ENCODE measurements at regions not wholly inside any gene's neighbourhood (a gene's known extent, or its start where the extent isn't known, plus 50 kb on each side); places are given as distances from the start of the nearest gene placed in this dataset.

GRCh38 chr1:56418151-56418631, 161.2 kb downstream of the PLPP3 start:
- DNase-seq (ENCODE audit: low read depth in 2 of 2): no peak

DNA sequence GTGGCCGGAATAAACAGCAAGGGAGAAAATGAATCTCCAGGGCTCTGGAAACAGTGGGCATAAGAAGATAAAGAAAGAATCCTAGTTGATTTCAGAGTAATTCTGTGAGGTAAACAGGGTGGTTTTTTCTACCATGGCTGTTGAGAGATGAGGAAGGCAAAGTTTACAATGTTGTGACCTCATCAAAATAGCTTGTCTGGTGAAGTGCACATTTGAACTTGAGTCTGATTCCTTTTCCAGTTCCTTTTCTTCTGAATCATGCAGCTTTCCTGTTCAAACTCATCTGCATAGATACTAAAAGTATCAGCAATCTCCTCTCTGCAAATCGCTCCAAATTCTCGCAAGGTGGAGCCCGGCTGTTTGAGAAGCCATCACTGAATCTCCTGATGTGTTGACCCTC, 161.7 kb downstream of the PLPP3 start:
- DNase-seq (ENCODE audit: low read depth in 2 of 2): no peak

GRCh38 chr1:56416495-56416894, 162.9 kb downstream of the PLPP3 start:
- DNase-seq (ENCODE audit: low read depth in 2 of 2): no peak

GRCh38 chr1:56415720-56416119, 163.6 kb downstream of the PLPP3 start:
- no peak for DNase-seq (ENCODE audit: low read depth in 2 of 2)

- no peak for DNase-seq (ENCODE audit: low read depth in 2 of 2)
These were observed 164.1 kb downstream of the PLPP3 start for GRCh38 chr1:56415258-56415657.

GRCh38 chr1:56414728-56415224, 164.6 kb downstream of the PLPP3 start:
- DNase-seq (ENCODE audit: low read depth in 2 of 2): no peak

DNA sequence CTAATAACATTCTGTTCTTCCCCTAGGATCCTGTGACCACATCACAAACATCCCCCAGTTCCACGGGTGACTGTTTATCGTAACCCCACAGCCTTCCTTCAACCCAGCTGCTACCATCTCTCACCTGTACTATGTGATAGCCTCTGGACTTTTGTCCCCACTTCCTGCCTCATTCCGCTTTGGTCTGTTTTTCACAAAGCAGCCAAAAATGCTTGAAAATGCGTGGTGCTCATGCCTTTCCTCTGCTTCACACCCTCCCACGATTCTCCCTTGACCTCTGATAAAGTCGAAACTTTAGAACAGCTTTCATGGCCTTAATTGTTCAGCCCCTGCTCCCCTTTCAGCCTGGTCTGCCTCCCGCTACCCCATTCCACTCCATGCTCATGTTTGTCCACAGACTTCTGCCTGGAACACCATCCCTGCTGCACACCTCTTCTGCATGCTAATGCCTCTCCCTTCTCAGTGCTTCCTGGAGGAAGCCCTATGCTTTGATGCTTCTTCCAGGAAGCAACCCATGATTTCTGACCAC, 165.6 kb downstream of the PLPP3 start:
- DNase-seq (ENCODE audit: low read depth in 2 of 2): no peak

DNA sequence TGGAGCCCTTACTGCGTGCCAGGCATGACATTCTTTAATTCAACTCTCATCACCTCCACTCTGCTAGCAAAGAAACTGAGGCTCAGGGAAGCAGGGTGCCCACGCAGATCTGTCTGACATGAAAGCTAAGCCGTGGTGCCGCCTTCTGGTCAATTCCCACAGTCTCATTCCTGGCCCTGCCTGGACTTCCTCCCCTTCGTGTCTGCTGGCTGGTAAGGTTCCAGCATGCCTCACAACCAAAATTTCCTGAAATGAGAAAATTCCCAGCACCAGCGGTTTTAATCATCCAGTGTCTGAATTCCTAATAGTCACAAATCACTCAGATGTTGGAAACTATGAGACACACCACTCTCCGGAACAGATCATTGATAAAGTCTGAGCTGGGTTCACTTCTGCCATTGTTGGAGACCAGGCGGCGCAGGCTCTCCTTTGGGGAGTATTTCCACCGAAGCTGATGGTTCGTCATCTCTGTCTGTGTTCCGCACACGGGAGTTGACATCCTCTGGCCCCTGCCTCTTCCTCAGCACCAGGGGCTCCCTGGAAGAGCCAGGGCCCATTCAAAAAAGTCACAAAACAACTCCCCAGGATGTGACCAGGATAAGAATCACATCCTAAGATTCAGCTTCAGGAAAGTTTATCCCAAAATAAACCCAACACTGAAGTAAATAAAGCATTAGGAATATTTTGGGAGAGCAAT, 167.7 kb downstream of the PLPP3 start:
- no peak for DNase-seq (ENCODE audit: low read depth in 2 of 2)

DNA sequence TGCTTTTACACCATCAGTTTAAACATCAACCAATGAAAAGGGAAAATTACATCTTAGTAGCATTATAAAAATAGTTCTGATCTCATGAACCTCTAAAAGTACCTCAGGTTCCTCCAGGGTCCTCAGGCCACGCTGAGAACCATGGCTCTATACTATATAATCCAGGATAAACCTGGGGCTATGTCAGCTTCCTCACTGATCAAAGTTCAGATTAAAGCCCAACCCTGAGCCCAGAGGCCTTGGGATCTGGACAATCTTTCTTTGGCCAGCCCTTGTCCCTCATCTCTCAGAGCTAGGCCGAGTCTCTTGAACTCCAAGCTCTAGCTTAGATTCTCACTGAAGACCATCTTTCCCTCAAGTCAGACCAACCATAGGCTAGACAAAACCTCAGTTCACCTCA, 168.3 kb downstream of the PLPP3 start:
- no peak for DNase-seq (ENCODE audit: low read depth in 2 of 2)

DNA sequence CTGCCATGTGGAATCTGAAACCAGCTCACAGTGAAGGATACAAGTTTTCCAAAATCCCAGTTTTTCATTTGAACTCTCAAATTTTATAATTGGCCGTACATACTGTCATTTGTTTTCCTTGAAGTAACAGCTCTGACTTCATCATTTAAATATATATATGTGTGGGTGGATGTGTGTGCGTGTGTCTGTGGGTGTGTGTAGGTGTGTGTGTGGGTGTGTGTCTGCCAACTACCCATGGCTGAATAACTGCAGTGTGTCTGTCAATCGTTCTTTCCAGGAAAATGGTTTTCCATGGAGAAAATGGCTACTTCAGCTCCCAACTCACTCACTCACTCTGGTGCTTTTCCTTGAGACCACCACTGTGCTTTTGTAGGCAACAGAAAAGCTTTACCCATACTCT, 169.0 kb downstream of the PLPP3 start:
- no peak for DNase-seq (ENCODE audit: low read depth in 2 of 2)

- DNase-seq (ENCODE audit: low read depth in 2 of 2): no peak
These were observed 170.2 kb downstream of the PLPP3 start for GRCh38 chr1:56409112-56409691.

DNA sequence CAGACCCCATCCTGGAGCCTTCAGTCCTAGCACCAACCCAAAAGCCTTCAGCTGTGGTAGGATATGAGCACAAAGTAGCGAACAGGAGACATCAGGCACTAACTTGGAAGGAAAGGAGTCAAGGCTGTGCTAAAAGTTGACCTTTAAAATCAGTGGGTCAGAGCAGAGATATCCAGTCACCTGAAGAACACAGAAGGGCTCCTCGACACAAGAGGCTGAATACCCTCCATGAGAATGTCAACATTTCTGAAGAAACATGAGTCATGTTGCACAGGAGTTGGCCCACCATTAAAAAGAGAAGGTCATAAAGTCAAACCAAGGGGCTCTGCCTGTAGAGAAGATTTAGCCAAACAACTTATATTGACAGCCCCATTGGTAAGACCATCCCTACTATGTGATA, 172.5 kb downstream of the PLPP3 start:
- DNase-seq (ENCODE audit: low read depth in 2 of 2): no peak

DNA sequence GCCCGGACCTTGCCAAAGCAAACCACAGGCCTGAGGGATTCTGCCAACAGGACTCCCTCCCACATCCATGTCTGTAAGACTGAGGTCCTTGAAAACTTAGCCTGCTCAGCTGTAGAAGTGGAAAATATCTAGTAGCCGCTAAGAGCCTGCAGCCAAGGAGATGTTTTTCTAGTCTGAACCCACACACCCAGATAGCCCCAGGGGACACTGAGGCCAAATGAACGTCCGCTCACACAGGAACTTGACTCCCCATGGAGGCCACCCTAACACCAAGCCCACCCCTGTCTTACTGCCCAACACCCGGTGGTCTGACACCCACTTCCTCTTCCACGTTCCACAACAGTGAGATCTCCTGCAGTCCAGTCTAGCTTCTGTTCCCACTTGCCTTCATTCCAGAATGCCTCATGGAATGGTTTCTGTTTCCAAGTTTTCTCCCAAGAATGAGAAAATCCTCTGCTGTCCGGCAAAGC, 174.8 kb downstream of the PLPP3 start:
- no peak for DNase-seq (ENCODE audit: low read depth in 2 of 2)

- no peak for DNase-seq (ENCODE audit: low read depth in 2 of 2)
These were observed 175.3 kb downstream of the PLPP3 start for GRCh38 chr1:56404066-56404465.

GRCh38 chr1:56403321-56403720, 176.0 kb downstream of the PLPP3 start:
- DNase-seq (ENCODE audit: low read depth in 2 of 2): no peak

- DNase-seq (ENCODE audit: low read depth in 2 of 2): no peak
These were observed 178.2 kb downstream of the PLPP3 start for GRCh38 chr1:56401191-56401590.

GRCh38 chr1:56400526-56400925, 178.8 kb downstream of the PLPP3 start:
- DNase-seq (ENCODE audit: low read depth in 2 of 2): no peak

GRCh38 chr1:56399795-56400194, 179.6 kb downstream of the PLPP3 start:
- no peak for DNase-seq (ENCODE audit: low read depth in 2 of 2)

- DNase-seq (ENCODE audit: low read depth in 2 of 2): no peak
These were observed 180.0 kb downstream of the PLPP3 start for GRCh38 chr1:56399326-56399725.

GRCh38 chr1:56397811-56398231, 181.5 kb downstream of the PLPP3 start:
- no peak for DNase-seq (ENCODE audit: low read depth in 2 of 2)

DNA sequence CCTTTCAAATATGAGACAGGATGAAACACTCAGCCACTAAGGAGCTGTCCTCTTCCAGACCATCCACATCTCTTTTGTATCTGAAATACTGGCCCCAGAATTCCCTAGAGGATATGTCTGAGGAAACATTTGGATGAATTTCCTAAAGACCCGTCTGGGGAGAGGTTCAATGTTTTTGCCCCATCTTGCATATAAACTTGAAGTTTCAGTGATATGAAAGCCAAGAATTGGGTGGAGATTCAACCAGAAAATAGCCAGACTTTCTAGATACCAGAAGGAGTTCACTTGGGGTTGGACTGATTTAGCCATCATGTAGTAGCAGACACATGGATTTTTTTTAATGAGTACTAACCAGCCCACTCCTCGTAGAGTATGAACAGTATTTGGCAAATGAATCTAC, 182.0 kb downstream of the PLPP3 start:
- no peak for DNase-seq (ENCODE audit: low read depth in 2 of 2)

DNA sequence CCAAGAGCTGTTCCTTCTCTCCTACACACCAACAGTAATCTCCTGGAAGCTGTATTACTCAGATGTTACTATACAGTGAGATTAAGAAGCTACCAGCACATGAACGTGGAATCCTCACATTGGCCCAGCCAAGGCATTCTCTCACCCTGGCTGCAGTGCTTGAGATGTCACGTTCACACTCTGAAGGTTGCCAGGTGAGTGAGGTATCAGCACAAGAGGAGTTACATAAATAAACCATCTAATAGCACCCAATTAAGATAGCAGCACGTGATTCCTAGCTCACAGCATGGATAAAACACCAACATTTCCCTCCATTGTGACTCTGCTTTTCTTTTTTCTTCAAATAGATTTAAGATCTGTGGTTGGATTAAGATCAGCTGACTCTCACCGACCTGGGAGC, 182.8 kb downstream of the PLPP3 start:
- DNase-seq (ENCODE audit: low read depth in 2 of 2): no peak

DNA sequence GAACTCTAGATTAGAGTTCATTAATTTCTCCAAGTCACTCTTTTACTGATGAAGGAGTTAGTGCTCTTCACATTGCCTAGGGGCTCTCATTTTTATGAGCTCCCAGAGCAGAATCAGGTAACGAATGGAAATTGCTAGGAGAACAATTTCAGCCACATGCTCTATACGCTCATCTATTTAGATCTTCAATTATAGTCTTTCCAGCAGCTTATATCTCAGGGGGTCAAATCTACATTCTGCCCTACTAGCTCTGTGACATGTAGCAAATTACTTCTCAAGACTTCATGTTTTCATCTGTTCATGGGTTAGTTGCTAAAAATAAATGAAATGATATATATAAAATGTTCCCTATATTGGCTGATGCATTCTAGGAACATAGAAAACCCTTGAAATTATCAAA, 183.6 kb downstream of the PLPP3 start:
- DNase-seq (ENCODE audit: low read depth in 2 of 2): no peak
